IMR-90 (cell line): ENCODE measurements at regions not wholly inside any gene's neighbourhood (a gene's known extent, or its start where the extent isn't known, plus 50 kb on each side); places are given as distances from the start of the nearest gene placed in this dataset.

Experiments
- ATAC-seq: fragments of 200-7000 bp; cut with Tn5 transposase; 2 replicates; pipeline ENCODE4 v1.9.1; 2020; ENCODE audit warnings: low read depth, mild to moderate bottlenecking, moderate library complexity
- BruUV-seq: library from RNA; stranded (reverse); fragments of 400-500 nt; replicated peaks from 2 replicates; lab custom pipeline; 2021; lab: Mats Ljungman, UMichigan
- CTCF ChIA-PET: fragments of 300-600 bp; formaldehyde crosslinking; extraction: SDS; loops from one replicate; lab custom pipeline; 2021; ENCODE audit warnings: antibody characterized with exemption; lab: Yijun Ruan, JAX
- POLR2A ChIA-PET: fragments of 300-600 bp; sonication (Branson Sonifier 250); formaldehyde crosslinking; loops from one replicate; lab custom pipeline; 2022; ENCODE audit warnings: antibody characterized with exemption; ENCODE audit not compliant: unreplicated experiment; lab: Charles Lee
- DNase-seq: peaks from one replicate; pipeline ENCODE4 v3.0.0; 2013
- H2AFZ ChIP-seq: replicated peaks from 2 replicates; pipeline ENCODE3; 2013; ENCODE audit warnings: low read length, mild to moderate bottlenecking; ENCODE audit not compliant: poor library complexity
- H2AK5ac ChIP-seq: 2 replicates; pipeline ENCODE4 v1.6.1; 2013; ENCODE audit warnings: low read depth, low read length, inconsistent platforms
- H2AK9ac ChIP-seq: replicated peaks from 2 replicates; pipeline ENCODE3; 2013; ENCODE audit warnings: mild to moderate bottlenecking, low read depth, low read length, moderate library complexity; ENCODE audit not compliant: poor library complexity
- H2BK120ac ChIP-seq: 2 replicates; pipeline ENCODE4 v1.6.1; 2013; ENCODE audit warnings: low read depth, low read length, inconsistent platforms
- H2BK15ac ChIP-seq: 3 replicates; pipeline ENCODE4 v1.6.1; 2013; ENCODE audit warnings: low read depth, low read length, inconsistent platforms
- H2BK20ac ChIP-seq: 2 replicates; pipeline ENCODE4 v1.6.1; 2013; ENCODE audit warnings: low read depth, mild to moderate bottlenecking, inconsistent platforms, low read length, moderate library complexity
- H2BK5ac ChIP-seq: 2 replicates; pipeline ENCODE4 v1.6.1; 2013; ENCODE audit warnings: mild to moderate bottlenecking, low read depth, low read length, inconsistent platforms; ENCODE audit not compliant: poor library complexity, severe bottlenecking
- H3K14ac ChIP-seq: replicated peaks from 2 replicates; pipeline ENCODE4 v1.6.1; 2013; ENCODE audit warnings: low read depth, low read length, inconsistent platforms
- H3K18ac ChIP-seq: 2 replicates; pipeline ENCODE4 v1.6.1; 2013; ENCODE audit warnings: low read depth, low read length, control low read depth
- H3K23ac ChIP-seq: 2 replicates; pipeline ENCODE4 v1.6.1; 2013; ENCODE audit warnings: low read depth, low read length, inconsistent platforms
- H3K27ac ChIP-seq: 2 replicates; pipeline ENCODE4 v1.5.1; 2013; ENCODE audit warnings: mild to moderate bottlenecking, control low read depth, low read length; ENCODE audit not compliant: insufficient read depth
- H3K27me3 ChIP-seq: 2 replicates; pipeline ENCODE4 v1.6.1; 2013; ENCODE audit warnings: low read length; ENCODE audit not compliant: control insufficient read depth, insufficient read depth
- H3K36me3 ChIP-seq: 2 replicates; pipeline ENCODE4 v1.6.1; 2013; ENCODE audit warnings: low read length, mixed read lengths; ENCODE audit not compliant: control insufficient read depth, insufficient read depth
- H3K4ac ChIP-seq: 2 replicates; pipeline ENCODE4 v1.6.1; 2013; ENCODE audit warnings: low read depth, low read length, inconsistent platforms
- H3K4me1 ChIP-seq: 2 replicates; pipeline ENCODE4 v1.6.1; 2013; ENCODE audit warnings: low read length, mixed read lengths; ENCODE audit not compliant: control insufficient read depth, insufficient read depth
- H3K4me2 ChIP-seq: 2 replicates; pipeline ENCODE4 v1.6.1; 2013; ENCODE audit warnings: low read depth, mild to moderate bottlenecking, control low read depth, low read length, moderate library complexity
- H3K4me3 ChIP-seq: 2 replicates; pipeline ENCODE4 v1.5.1; 2013; ENCODE audit warnings: low read depth, mild to moderate bottlenecking, control low read depth, low read length, moderate library complexity; ENCODE audit not compliant: insufficient read depth
- H3K56ac ChIP-seq: 2 replicates; pipeline ENCODE4 v1.6.1; 2013; ENCODE audit warnings: low read length, inconsistent platforms; ENCODE audit not compliant: insufficient read depth; ENCODE audit errors: extremely low read depth
- H3K79me1 ChIP-seq, 2 experiments: 2 replicates each; pipeline ENCODE4 v1.6.1; 2013; ENCODE audit warnings: low read length in 2 of 2, inconsistent platforms in 1 of 2, low read depth in 1 of 2
- H3K9ac ChIP-seq: 2 replicates; pipeline ENCODE4 v1.6.1; 2013; ENCODE audit warnings: low read depth, low read length, control low read depth
- H3K9me1 ChIP-seq: 2 replicates; pipeline ENCODE4 v1.6.1; 2013; ENCODE audit warnings: low read length, inconsistent platforms; ENCODE audit not compliant: insufficient read depth
- H3K9me3 ChIP-seq: 2 replicates; pipeline ENCODE4 v1.6.1; 2013; ENCODE audit warnings: low read length; ENCODE audit not compliant: control insufficient read depth, insufficient read depth
- H4K20me1 ChIP-seq: 2 replicates; pipeline ENCODE4 v1.6.1; 2013; ENCODE audit warnings: low read length, inconsistent platforms; ENCODE audit not compliant: insufficient read depth
- H4K5ac ChIP-seq: 2 replicates; pipeline ENCODE4 v1.6.1; 2013; ENCODE audit warnings: mild to moderate bottlenecking, low read depth, low read length, control low read depth
- H4K8ac ChIP-seq, 2 experiments: 2 replicates each; pipeline ENCODE4 v1.6.1; 2013; ENCODE audit warnings: low read depth in 2 of 2, low read length in 2 of 2, control low read depth in 1 of 2, inconsistent platforms in 1 of 2
- H4K91ac ChIP-seq: 2 replicates; pipeline ENCODE4 v1.6.1; 2013; ENCODE audit warnings: low read depth, low read length, inconsistent platforms; ENCODE audit not compliant: insufficient read depth
- MAFK ChIP-seq: IDR thresholded peaks from 2 replicates; pipeline ENCODE4 v1.6.1; 2012; ENCODE audit warnings: low read depth, low read length, improper control_type of control experiment
- RAD21 ChIP-seq: IDR thresholded peaks from 2 replicates; pipeline ENCODE4 v1.6.1; 2012; ENCODE audit warnings: low read length, improper control_type of control experiment
- WGBS, 2 experiments: methylation state at CpG; one replicate each; pipeline versions ENCODE4 v1.1.5 to v1.1.7; 2013; ENCODE audit warnings: missing lambda C conversion rate in 2 of 2; ENCODE audit not compliant: insufficient read length in 1 of 2; ENCODE audit errors: extremely low coverage in 2 of 2; 5-methylcytosine and 5-hydroxymethylcytosine counted together
- dilution Hi-C: fragments of 300-500 bp; cut with HindIII; formaldehyde crosslinking; loops from one replicate; pipeline ENCODE4 v1.14.3; 2018; ENCODE audit warnings: low sequenced_read_pairs; ENCODE audit not compliant: unreplicated experiment
- in situ Hi-C: fragments of 300-500 bp; cut with MboI; formaldehyde crosslinking; loops from 3 replicates; pipeline ENCODE4 v1.14.3; 2019; ENCODE audit warnings: low sequenced_read_pairs, inconsistent platforms, mixed read lengths
- intact Hi-C: fragments of 100-400 bp; cut with micrococcal nuclease; formaldehyde crosslinking; loops from 2 replicates; pipeline ENCODE4 v1.10.0; 2022

GRCh38 chr3:130800829-130801228 is 54.2 kb upstream of the PIK3R4 start:
- BruUV-seq, result no TSS peak
- Histone ChIP-seq H2BK20ac (no peak overlapping the region), H3K9me3 (no peaks in the 10 kb centered on the region), H3K79me1 (no peaks in the 10 kb centered on the region), H4K91ac (no peak overlapping the region), H3K4me1 (no peaks in the 10 kb centered on the region), H4K5ac (no peak overlapping the region), H3K23ac (no peak overlapping the region), H2AFZ (no peak overlapping the region), H2AK9ac (no peak overlapping the region), H3K56ac (no peak overlapping the region), H3K36me3 (no peaks in the 10 kb centered on the region), H3K4me3 (no peak overlapping the region), H4K20me1 (no peaks in the 10 kb centered on the region), H3K4ac (no peak overlapping the region), H3K27me3 (no peaks in the 10 kb centered on the region), H4K8ac (no peak overlapping the region), H2BK15ac (no peak overlapping the region), H3K9ac (no peak overlapping the region), H3K14ac (no peak overlapping the region), H3K18ac (no peak overlapping the region), H2BK120ac (no peak overlapping the region), H2BK5ac (no peak overlapping the region), H2AK5ac (no peak overlapping the region), H3K4me2 (no peak overlapping the region), H3K27ac (no peak overlapping the region), H3K9me1 (no peaks in the 10 kb centered on the region)
- POLR2A ChIA-PET, result no interaction called here
- no peak for TF ChIP-seq RAD21
- no peak for TF ChIP-seq MAFK
- no CpG with 5 or more reads among the region's 7 CpGs for WGBS, 2 experiments
- DNase-seq (no peak), ATAC-seq (no peak)
- CTCF ChIA-PET, result no interaction called here
- in situ Hi-C loops (loop anchor here (25.0 kb wide), 1 partner anchor 89 kb away; no protein-coding TSS in a partner anchor), dilution Hi-C loops (no loop called here), intact Hi-C loops (no loop called here)
